SH-SY5Y (cell line): ENCODE measurements at regions not wholly inside any gene's neighbourhood (a gene's known extent, or its start where the extent isn't known, plus 50 kb on each side); places are given as distances from the start of the nearest gene placed in this dataset.

Experiments used
- GATA2 ChIP-seq: IDR thresholded peaks from 2 replicates; pipeline ENCODE4 v1.6.1; 2011; ENCODE audit warnings: mild to moderate bottlenecking, low read depth, low read length
- GATA3 ChIP-seq: IDR thresholded peaks from 2 replicates; pipeline ENCODE4 v1.6.1; 2011; ENCODE audit warnings: low read depth, mild to moderate bottlenecking, low read length, moderate library complexity

DNA sequence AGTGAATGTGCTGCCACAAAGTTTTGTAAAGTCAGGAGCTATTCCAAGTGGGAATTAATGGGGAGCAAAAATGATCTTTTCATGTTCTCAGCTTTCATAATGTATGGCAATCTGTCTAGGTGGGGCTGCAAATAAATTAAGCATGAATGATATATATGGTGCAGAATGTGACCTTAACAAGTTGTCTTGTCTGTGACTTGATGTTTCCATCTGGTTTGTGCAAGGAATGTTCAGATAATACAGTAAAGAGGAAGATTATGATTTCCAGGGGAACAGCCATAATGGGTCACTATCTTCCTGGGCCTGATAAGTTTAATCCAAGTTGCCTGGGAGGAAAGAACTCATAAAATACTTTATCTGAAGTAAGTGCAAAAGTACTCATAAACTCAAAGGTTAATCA, 1815.8 kb upstream of the FLRT2 start:
- TF ChIP-seq GATA3, result no peak
- no peak for TF ChIP-seq GATA2
